Hepatocyte (in vitro differentiated cells): ENCODE measurements at regions not wholly inside any gene's neighbourhood (a gene's known extent, or its start where the extent isn't known, plus 50 kb on each side); places are given as distances from the start of the nearest gene placed in this dataset.

Experiments
- DNase-seq: peaks from one replicate; pipeline ENCODE4 v3.0.0-alpha.2; 2016; ENCODE audit warnings: low spot score
- H2AFZ ChIP-seq: fragments of 200-600 bp; sonication (generic); 2 replicates; pipeline ENCODE4 v1.6.0; 2016; ENCODE audit warnings: antibody characterized with exemption, mild to moderate bottlenecking
- H3K27ac ChIP-seq: fragments of 200-600 bp; sonication (generic); 2 replicates; pipeline ENCODE4 v1.5.1; 2016; ENCODE audit warnings: mild to moderate bottlenecking
- H3K27me3 ChIP-seq: fragments of 200-600 bp; sonication (generic); 2 replicates; pipeline ENCODE4 v1.6.1; 2016
- H3K36me3 ChIP-seq: fragments of 200-600 bp; sonication (generic); replicated peaks from 2 replicates; pipeline ENCODE4 v1.5.1; 2016; ENCODE audit warnings: low read depth; ENCODE audit not compliant: insufficient read depth
- H3K4me1 ChIP-seq: fragments of 200-600 bp; sonication (generic); 2 replicates; pipeline ENCODE4 v1.5.1; 2016; ENCODE audit warnings: mild to moderate bottlenecking, moderate library complexity; ENCODE audit not compliant: insufficient read depth
- H3K4me2 ChIP-seq: fragments of 200-600 bp; sonication (generic); 2 replicates; pipeline ENCODE4 v1.6.0; 2016
- H3K4me3 ChIP-seq: fragments of 200-600 bp; sonication (generic); 2 replicates; pipeline ENCODE4 v1.5.1; 2016; ENCODE audit warnings: mild to moderate bottlenecking
- H3K79me2 ChIP-seq: fragments of 200-600 bp; sonication (generic); 2 replicates; pipeline ENCODE4 v1.6.0; 2017; ENCODE audit warnings: mild to moderate bottlenecking
- H3K9me2 ChIP-seq: fragments of 200-600 bp; sonication (generic); replicated peaks from 2 replicates; pipeline ENCODE4 v1.6.0; 2017; ENCODE audit warnings: mild to moderate bottlenecking; ENCODE audit not compliant: insufficient read depth
- H3K9me3 ChIP-seq: fragments of 200-600 bp; sonication (generic); 2 replicates; pipeline ENCODE4 v1.5.1; 2016; ENCODE audit warnings: low read depth, mild to moderate bottlenecking
- H4K20me1 ChIP-seq: fragments of 200-600 bp; sonication (generic); 2 replicates; pipeline ENCODE4 v1.6.0; 2016; ENCODE audit warnings: mild to moderate bottlenecking; ENCODE audit not compliant: insufficient read depth, poor library complexity, severe bottlenecking
- CTCF ChIP-seq: fragments of 200-600 bp; sonication (generic); IDR thresholded peaks from 2 replicates; pipeline ENCODE4 v1.5.1; 2016; ENCODE audit warnings: antibody characterized with exemption, mild to moderate bottlenecking; ENCODE audit not compliant: poor library complexity
- EZH2 ChIP-seq: fragments of 200-600 bp; sonication (generic); IDR thresholded peaks from 2 replicates; pipeline ENCODE4 v1.6.1; 2016; ENCODE audit warnings: antibody characterized with exemption, mild to moderate bottlenecking, borderline replicate concordance
- EZH2phosphoT487 ChIP-seq: fragments of 200-600 bp; sonication (generic); IDR thresholded peaks from one replicate; pipeline ENCODE4 v1.6.1; 2018; ENCODE audit warnings: antibody characterized with exemption, mild to moderate bottlenecking, low read depth, moderate library complexity; ENCODE audit not compliant: unreplicated experiment, severe bottlenecking
- WGBS: methylation state at CpG from one replicate; pipeline ENCODE4 v1.1.6; 2016; ENCODE audit warnings: low lambda C conversion rate; ENCODE audit errors: missing lambda C conversion rate; 5-methylcytosine and 5-hydroxymethylcytosine counted together

- Histone ChIP-seq H3K4me2 (no peak overlapping the region), H4K20me1 (no peaks in the 10 kb centered on the region), H3K9me2 (no peaks in the 10 kb centered on the region), H3K4me3 (no peak overlapping the region), H3K9me3 (no peaks in the 10 kb centered on the region), H3K4me1 (no peaks in the 10 kb centered on the region), H3K27me3 (no peaks in the 10 kb centered on the region), H3K79me2 (no peaks in the 10 kb centered on the region), H2AFZ (no peak overlapping the region), H3K36me3 (no peaks in the 10 kb centered on the region), H3K27ac (no peak overlapping the region)
- TF ChIP-seq EZH2 (no peak), EZH2phosphoT487 (no peak), CTCF (no peak)
- WGBS: 70% methylated on average over 1 of the region's 1 CpG
- DNase-seq: no peak
These were observed 60.1 kb upstream of the OSTN start for GRCh38 chr3:191138937-191139336.

GRCh38 chr3:191137708-191138107 is 61.3 kb upstream of the OSTN start:
- no peak for DNase-seq
- no peaks in the 10 kb centered on the region for H3K36me3 ChIP-seq
- H3K27ac ChIP-seq: no peak overlapping the region
- no peaks in the 10 kb centered on the region for H3K79me2 ChIP-seq
- H3K9me2 ChIP-seq: no peaks in the 10 kb centered on the region
- H3K27me3 ChIP-seq: no peaks in the 10 kb centered on the region
- H4K20me1 ChIP-seq: no peaks in the 10 kb centered on the region
- H3K9me3 ChIP-seq: no peaks in the 10 kb centered on the region
- H3K4me1 ChIP-seq: no peaks in the 10 kb centered on the region
- no peak overlapping the region for H3K4me2 ChIP-seq
- H2AFZ ChIP-seq: no peak overlapping the region
- no peak for TF ChIP-seq EZH2phosphoT487
- no peak for TF ChIP-seq EZH2
- TF ChIP-seq CTCF: no peak
- 97% methylated on average over 1 of the region's 1 CpG for WGBS
- H3K4me3 ChIP-seq: no peak overlapping the region

GRCh38 chr3:191136347-191136746 is 62.7 kb upstream of the OSTN start:
- H3K36me3 ChIP-seq: no peaks in the 10 kb centered on the region
- WGBS: 92% methylated on average over 6 of the region's 6 CpGs

More at GRCh38 chr3:191136347-191136746, 62.7 kb upstream of the OSTN start:
- Histone ChIP-seq H3K79me2 (no peaks in the 10 kb centered on the region), H4K20me1 (no peaks in the 10 kb centered on the region), H3K27me3 (no peaks in the 10 kb centered on the region), H3K4me2 (no peak overlapping the region), H3K4me3 (no peak overlapping the region), H3K4me1 (no peaks in the 10 kb centered on the region), H3K27ac (no peak overlapping the region), H3K9me2 (no peaks in the 10 kb centered on the region), H2AFZ (no peak overlapping the region), H3K9me3 (no peaks in the 10 kb centered on the region)
- no peak for DNase-seq
- no peak for TF ChIP-seq EZH2
- no peak for TF ChIP-seq EZH2phosphoT487
- no peak for TF ChIP-seq CTCF
